HCT116 (cell line): ENCODE measurements at regions not wholly inside any gene's neighbourhood (a gene's known extent, or its start where the extent isn't known, plus 50 kb on each side); places are given as distances from the start of the nearest gene placed in this dataset.

Experiments
- ATAC-seq: fragments of 200-7000 bp; cut with Tn5 transposase; 2 replicates; pipeline ENCODE4 v1.9.1; 2020; ENCODE audit warnings: mild to moderate bottlenecking, moderate library complexity
- BruUV-seq: library from RNA; stranded (reverse); fragments of 400-500 nt; replicated peaks from 2 replicates; lab custom pipeline; 2021; lab: Mats Ljungman, UMichigan
- CTCF ChIA-PET: fragments of 300-600 bp; sonication (Branson Sonifier 250); formaldehyde crosslinking; loops from one replicate; lab custom pipeline; 2021; ENCODE audit warnings: antibody characterized with exemption; lab: Charles Lee
- POLR2A ChIA-PET: fragments of 300-600, 350-600 bp; sonication (Branson Sonifier 250); formaldehyde crosslinking; loops from one replicate; lab custom pipeline; 2021; ENCODE audit warnings: antibody characterized with exemption; lab: Charles Lee
- RAD21 ChIA-PET, 2 experiments: fragments of 300-600 bp; sonication (Branson Sonifier 250); formaldehyde crosslinking; loops; one replicate each; lab custom pipeline; 2023; ENCODE audit warnings: low total read pairs in 2 of 2; ENCODE audit not compliant: uncharacterized antibody in 2 of 2, unreplicated experiment in 2 of 2, low non-redundant PET in 1 of 2; lab: Charles Lee
- DNase-seq: peaks from one replicate; pipeline ENCODE4 v3.0.0-alpha.2; 2010; ENCODE audit warnings: low read depth, low spot score
- H2AFZ ChIP-seq: fragments of 200-600 bp; shearing (Covaris generic), sonication (generic); 2 replicates; pipeline ENCODE4 v1.6.1; 2017; ENCODE audit warnings: low read depth, mixed run types, mixed read lengths, antibody characterized with exemption, low read length; ENCODE audit not compliant: poor library complexity, severe bottlenecking
- H3K27ac ChIP-seq: 2 replicates; pipeline ENCODE4 v1.5.1; 2012; ENCODE audit warnings: low read depth, low read length
- H3K27me3 ChIP-seq: fragments of 200-600 bp; sonication (generic); 2 replicates; pipeline ENCODE4 v1.6.1; 2016; ENCODE audit warnings: mixed run types, low read length, mixed read lengths; ENCODE audit not compliant: insufficient read depth
- H3K36me3 ChIP-seq, 2 experiments: fragments of 200-500 bp in 1 of 2; fragments of 200-600 bp in 1 of 2; sonication (Bioruptor generic) in 1 of 2; sonication (generic) in 1 of 2; 2 replicates each; pipeline versions ENCODE4 v1.5.1 to v1.6.1; 2014 to 2016; ENCODE audit warnings: low read length in 2 of 2, inconsistent platforms in 1 of 2, mixed read lengths in 1 of 2, mixed run types in 1 of 2; ENCODE audit not compliant: insufficient read depth in 2 of 2, control insufficient read depth in 1 of 2
- H3K4me1 ChIP-seq, 2 experiments: fragments of 200-600 bp in 1 of 2; sonication (generic) in 1 of 2; 2 replicates each; pipeline versions ENCODE4 v1.5.1 to v1.6.1; 2012 to 2017; ENCODE audit warnings: low read length in 2 of 2, inconsistent platforms in 1 of 2, mild to moderate bottlenecking in 1 of 2, mixed read lengths in 1 of 2, mixed run types in 1 of 2, moderate library complexity in 1 of 2; ENCODE audit not compliant: insufficient read depth in 2 of 2, control insufficient read depth in 1 of 2
- H3K4me2 ChIP-seq: fragments of 200-600 bp; sonication (generic); 2 replicates; pipeline ENCODE4 v1.6.1; 2017; ENCODE audit warnings: mixed run types, low read length, mixed read lengths
- H3K4me3 ChIP-seq, 2 experiments: fragments of 200-600 bp in 1 of 2; sonication (generic) in 1 of 2; replicated peaks in 1 of 2; 2 replicates each; pipeline ENCODE4 v1.5.1; 2011 to 2016; ENCODE audit warnings: low read length in 2 of 2, control low read depth in 1 of 2, low read depth in 1 of 2, mild to moderate bottlenecking in 1 of 2, mixed read lengths in 1 of 2, mixed run types in 1 of 2
- H3K79me2 ChIP-seq: fragments of 200-600 bp; sonication (generic); 2 replicates; pipeline ENCODE4 v1.6.1; 2017; ENCODE audit warnings: mild to moderate bottlenecking, mixed run types, low read length, moderate library complexity, mixed read lengths; ENCODE audit not compliant: insufficient read depth
- H3K9ac ChIP-seq: fragments of 200-600 bp; sonication (generic); 2 replicates; pipeline ENCODE4 v1.6.1; 2016; ENCODE audit warnings: low read length, mixed read lengths
- H3K9me2 ChIP-seq: fragments of 200-600 bp; sonication (generic), shearing (Covaris generic); 2 replicates; pipeline ENCODE4 v1.6.1; 2017; ENCODE audit warnings: mixed run types, mild to moderate bottlenecking, moderate library complexity; ENCODE audit not compliant: insufficient read depth
- H3K9me3 ChIP-seq, 2 experiments: fragments of 200-500 bp in 1 of 2; fragments of 200-600 bp in 1 of 2; sonication (Bioruptor generic) in 1 of 2; sonication (generic) in 1 of 2; 2 replicates each; pipeline ENCODE4 v1.6.1; 2014 to 2017; ENCODE audit warnings: low read length in 2 of 2, mixed read lengths in 2 of 2, inconsistent platforms in 1 of 2, low read depth in 1 of 2, mild to moderate bottlenecking in 1 of 2, mixed run types in 1 of 2, moderate library complexity in 1 of 2; ENCODE audit not compliant: control insufficient read depth in 1 of 2, insufficient read depth in 1 of 2
- H4K20me1 ChIP-seq: fragments of 200-600 bp; sonication (generic), shearing (Covaris generic); 2 replicates; pipeline ENCODE4 v1.6.1; 2017; ENCODE audit warnings: mixed run types, mild to moderate bottlenecking, moderate library complexity; ENCODE audit not compliant: insufficient read depth
- MAX ChIP-seq: IDR thresholded peaks from 2 replicates; pipeline ENCODE4 v1.6.1; 2012
- POLR2A ChIP-seq: IDR thresholded peaks from 2 replicates; pipeline ENCODE4 v1.7.0; 2011; ENCODE audit warnings: borderline replicate concordance; ENCODE audit not compliant: insufficient read depth, insufficient read length; ENCODE audit errors: extremely low read depth
- SIN3A ChIP-seq: IDR thresholded peaks from 2 replicates; pipeline ENCODE4 v1.6.1; 2012; ENCODE audit warnings: low read depth
- SP1 ChIP-seq: IDR thresholded peaks from 2 replicates; pipeline ENCODE4 v1.6.1; 2012; ENCODE audit warnings: low read depth
- ZFX ChIP-seq: fragments of 450-650 bp; IDR thresholded peaks from 2 replicates; pipeline ENCODE4 v1.6.1; 2017
- ZNF274 ChIP-seq: fragments of 200-500 bp; sonication (Bioruptor generic); IDR thresholded peaks from 2 replicates; pipeline ENCODE4 v1.6.1; 2014; ENCODE audit warnings: mild to moderate bottlenecking, low read depth, low read length, inconsistent platforms
- intact Hi-C: fragments of 100-400 bp; cut with micrococcal nuclease; formaldehyde crosslinking; loops from 2 replicates; pipeline ENCODE4 v1.10.0; 2022
- TF ChIP-seq, protein P1 (sequence below): IDR thresholded peaks from 2 replicates; pipeline ENCODE4 v1.6.1; 2012

DNA sequence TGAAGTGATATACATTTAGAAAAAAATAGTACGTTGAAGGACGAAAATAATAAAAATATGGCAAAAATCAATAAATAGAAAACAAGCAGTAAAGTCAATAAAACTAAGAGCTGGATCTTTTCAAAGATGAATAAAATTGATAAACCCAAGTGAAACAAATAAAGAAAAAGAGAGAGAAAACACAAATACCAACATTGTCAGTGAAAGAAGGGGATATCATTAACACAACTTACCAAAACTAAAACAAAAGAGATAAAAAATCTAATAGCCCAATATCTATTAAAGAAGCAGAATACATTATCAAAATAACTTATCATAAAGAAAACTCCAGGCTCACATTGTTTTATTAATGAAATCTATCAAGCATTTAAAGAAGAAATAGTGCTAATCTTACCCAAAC is 675.1 kb downstream of the UQCRFS1 start:
- Histone ChIP-seq H3K27me3 (no peaks in the 10 kb centered on the region), H4K20me1 (no peaks in the 10 kb centered on the region), H3K4me2 (no peak overlapping the region), H3K4me1 (no peaks in the 10 kb centered on the region), H3K36me3 (no peaks in the 10 kb centered on the region), H3K9me3 (peaks cover 0 to 13% of the 10 kb centered on the region in 2 experiments; a peak in 3 of 4 replicates), H3K79me2 (no peaks in the 10 kb centered on the region), H3K27ac (no peak overlapping the region), H3K4me3 (no peak overlapping the region), H2AFZ (no peak overlapping the region), H3K9ac (no peak overlapping the region), H3K9me2 (no peaks in the 10 kb centered on the region)
- DNase-seq = no peak
- TF ChIP-seq ZNF274 (no peak), SIN3A (no peak), MAX (no peak), ZFX (no peak), POLR2A (no peak)
- TF ChIP-seq, protein P1, sequence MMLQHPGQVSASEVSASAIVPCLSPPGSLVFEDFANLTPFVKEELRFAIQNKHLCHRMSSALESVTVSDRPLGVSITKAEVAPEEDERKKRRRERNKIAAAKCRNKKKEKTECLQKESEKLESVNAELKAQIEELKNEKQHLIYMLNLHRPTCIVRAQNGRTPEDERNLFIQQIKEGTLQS = no peak
- BruUV-seq = no TSS peak
- ATAC-seq = no peak
- POLR2A ChIA-PET = no interaction called here
- CTCF ChIA-PET = no interaction called here
- RAD21 ChIA-PET = no interaction called here
- intact Hi-C loops = no loop called here

DNA sequence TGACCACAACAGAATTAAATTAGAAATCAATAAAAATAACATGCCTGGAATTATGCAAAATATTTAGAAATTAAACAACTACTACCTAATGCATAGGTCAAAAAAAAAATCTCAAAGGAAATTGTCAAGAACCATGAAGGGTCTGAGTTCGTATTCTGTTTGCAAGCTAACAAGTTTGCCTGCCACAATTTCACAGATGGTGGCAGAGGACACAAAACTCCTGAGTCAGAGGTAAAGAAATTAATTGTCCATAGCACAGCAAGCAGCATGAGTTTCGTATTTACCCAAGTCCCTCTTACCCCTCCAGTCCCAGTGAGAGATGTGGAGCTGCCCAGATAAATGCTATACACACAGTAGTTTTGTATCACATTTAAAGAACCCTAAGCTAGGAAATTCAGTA is 675.9 kb downstream of the UQCRFS1 start:
- H3K4me1 ChIP-seq = no peaks in the 10 kb centered on the region
- no peak overlapping the region for H3K4me3 ChIP-seq
- RAD21 ChIA-PET = no interaction called here
- H3K27me3 ChIP-seq = no peaks in the 10 kb centered on the region
- no peak for TF ChIP-seq POLR2A
- TF ChIP-seq SP1 = no peak
- intact Hi-C loops = no loop called here
- H3K79me2 ChIP-seq = no peaks in the 10 kb centered on the region
- peaks cover 0 to 16% of the 10 kb centered on the region in 2 experiments; a peak in 3 of 4 replicates for H3K9me3 ChIP-seq
- no peaks in the 10 kb centered on the region for H3K9me2 ChIP-seq
- H4K20me1 ChIP-seq = no peaks in the 10 kb centered on the region
- DNase-seq (no peak), ATAC-seq (no peak)
- no peak overlapping the region for H3K27ac ChIP-seq
- no TSS peak for BruUV-seq
- H3K36me3 ChIP-seq = no peaks in the 10 kb centered on the region
- CTCF ChIA-PET = no interaction called here
- no peak overlapping the region for H3K9ac ChIP-seq
- no peak overlapping the region for H3K4me2 ChIP-seq
- H2AFZ ChIP-seq = no peak overlapping the region
- POLR2A ChIA-PET = no interaction called here
